NOMO-1 treated with dmso at 0.1 percent for 144 hours (cell line): ENCODE measurements at regions not wholly inside any gene's neighbourhood (a gene's known extent, or its start where the extent isn't known, plus 50 kb on each side); places are given as distances from the start of the nearest gene placed in this dataset.

Source experiments
- DNase-seq: peaks from one replicate; lab custom pipeline; 2025; ENCODE audit not compliant: unreplicated experiment; lab: John Stamatoyannopoulos, UW

DNA sequence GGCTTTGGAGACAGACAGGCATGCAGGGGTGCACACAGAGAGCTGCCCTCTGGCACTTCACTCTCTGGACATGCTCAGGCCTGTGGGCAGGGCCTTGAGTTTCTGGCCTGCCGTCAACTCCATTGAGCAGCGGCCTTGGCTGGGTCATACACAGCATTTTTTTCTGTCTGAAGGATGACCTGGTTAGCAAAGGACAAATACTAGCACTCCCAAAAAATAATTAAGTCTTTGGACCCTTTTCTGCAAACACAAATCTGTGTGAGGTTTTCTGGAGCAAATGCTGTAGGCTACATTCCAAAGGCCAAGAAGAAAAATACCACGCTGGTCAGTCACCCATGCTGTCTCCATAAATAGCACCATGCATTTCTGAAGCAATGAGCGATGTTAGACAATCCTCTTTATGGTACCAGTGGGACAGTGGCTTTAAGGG lies 124.7 kb upstream of the CTAGE1 start:
- DNase-seq, result no peak

DNA sequence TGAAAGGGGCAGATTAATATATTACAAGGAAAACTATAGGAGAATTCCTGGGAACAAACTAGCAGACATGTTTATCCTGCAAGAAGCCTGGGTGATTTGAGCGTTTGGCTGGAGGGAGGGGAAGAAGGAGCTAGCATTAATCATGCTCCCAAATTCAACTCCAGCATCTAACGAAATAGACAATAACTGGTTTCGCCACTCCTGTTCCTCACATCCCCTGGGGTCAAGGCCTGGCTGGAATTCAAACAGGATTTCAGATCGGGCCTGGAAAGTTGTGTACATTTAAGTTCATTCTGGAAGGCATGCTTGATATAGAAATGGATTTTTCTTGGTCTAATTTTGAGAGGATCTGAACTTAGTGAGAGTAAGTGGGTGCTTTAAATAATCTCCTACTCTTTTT lies 126.1 kb upstream of the CTAGE1 start:
- DNase-seq, result no peak

DNA sequence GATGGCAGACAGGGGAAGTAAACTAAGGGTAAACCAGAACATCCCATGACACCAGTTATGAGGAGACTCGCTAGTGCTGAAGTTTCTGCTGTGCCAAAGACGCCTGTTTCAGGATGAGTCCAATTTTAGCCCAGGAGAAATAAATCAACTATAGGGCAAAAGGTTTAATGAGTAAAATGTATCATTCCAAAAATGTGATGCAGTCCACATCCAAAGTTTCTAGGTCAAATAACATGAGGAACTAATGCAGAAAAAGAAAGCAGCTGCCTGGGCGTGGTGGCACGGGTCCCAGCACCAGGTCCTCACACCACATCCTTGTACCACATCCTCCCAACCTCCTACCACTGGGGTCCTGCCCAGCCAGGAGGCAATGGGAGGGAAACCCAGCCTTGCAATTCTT lies 126.9 kb upstream of the CTAGE1 start:
- DNase-seq, result no peak

DNA sequence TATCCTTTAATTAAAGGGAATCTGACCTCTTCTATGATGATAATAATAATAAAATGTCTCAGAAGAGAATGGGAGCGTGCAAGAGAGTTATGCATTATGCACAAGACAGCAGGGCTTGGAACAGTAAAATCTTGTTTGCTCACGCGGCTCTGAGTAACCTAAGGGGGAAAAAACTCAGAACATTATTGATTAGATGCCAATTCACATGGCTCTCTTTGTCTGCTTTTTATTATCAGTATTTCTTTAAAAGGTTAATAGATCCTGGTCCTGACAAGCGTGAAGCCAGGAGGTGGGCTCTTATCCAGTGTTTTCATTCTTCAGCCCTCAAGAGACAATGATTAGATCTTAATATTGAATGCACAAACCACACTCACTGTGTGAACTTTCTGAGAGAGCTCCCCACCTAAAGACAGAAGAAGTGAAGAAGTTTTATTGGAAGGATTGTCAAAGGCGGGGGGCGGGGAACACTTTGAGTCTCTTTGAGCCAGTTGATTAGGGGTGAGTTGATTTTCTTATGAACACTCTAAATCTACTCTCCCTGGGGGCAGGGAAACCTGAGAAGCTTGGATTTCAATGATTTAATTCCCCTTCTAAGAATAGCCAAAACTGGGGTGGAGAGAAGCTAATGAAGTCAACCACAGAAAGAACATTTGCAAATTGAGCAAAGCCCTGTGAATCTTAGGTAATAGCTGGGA lies 127.5 kb upstream of the CTAGE1 start:
- no peak for DNase-seq

DNA sequence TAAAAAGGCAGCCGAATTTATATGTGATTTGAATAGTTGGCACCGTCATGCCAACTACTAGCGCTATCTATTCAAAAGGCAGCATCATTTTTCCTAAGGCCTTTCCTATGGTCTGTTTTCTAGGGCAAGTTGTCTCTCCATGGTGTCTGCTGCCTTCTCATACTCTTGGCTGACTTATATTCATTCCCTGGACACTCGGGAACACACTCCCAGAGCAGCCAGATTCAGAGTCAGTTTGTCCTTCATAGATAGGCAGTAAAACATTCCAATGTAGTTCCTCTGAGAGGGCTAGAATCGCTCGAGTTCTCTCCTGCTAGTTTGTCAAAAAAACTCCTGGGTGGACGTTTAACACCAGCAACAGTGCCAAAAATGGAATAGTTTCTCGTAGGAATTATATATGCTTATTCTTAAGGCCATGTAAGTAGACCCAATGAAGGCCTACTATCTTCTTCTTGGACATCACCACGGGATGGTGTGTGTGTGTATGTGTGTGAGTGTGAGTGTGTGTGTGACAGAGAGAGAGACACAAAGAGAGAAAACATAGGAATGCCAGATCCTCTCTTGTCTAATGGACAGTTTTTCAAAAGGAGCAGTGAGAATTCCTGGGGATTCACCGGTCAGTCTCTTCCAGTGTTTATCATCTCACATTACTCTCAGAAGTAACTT lies 129.3 kb upstream of the CTAGE1 start:
- no peak for DNase-seq

DNA sequence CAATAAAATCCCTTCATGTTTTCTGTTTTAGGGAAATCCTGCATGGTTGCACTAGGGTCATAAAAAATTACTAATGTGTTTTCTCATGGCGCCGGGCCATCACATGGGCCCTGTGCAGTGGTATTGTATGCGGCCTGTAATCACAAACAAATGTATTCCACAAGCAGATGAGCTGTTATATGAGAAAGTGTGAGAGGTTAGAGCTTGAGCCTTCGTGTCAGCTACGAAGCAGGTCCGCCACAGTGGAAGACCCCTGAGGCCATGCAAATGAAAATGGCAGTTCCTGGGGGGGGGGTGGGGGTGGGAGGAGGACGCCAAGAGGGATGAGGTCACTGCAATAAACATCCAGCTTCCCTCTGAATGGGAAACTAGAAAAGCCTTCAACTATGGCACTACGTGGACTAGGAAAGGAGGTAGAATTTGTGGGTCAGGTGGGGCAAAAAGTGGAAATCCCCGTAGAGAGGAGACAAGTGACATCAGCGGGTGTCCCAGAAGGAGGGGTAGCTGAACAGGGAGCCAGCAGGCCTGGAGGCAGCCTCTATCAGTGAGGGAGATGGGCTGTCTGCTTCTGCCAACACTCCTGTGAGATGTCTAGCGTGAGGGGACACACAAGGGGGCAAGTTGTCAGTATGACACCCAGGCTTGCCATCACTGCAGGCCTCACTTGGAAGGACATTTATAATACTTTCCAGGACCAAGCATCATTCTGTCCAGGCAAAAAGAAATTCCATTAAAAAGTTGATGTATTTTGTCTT lies 130.3 kb upstream of the CTAGE1 start:
- DNase-seq, result no peak

DNA sequence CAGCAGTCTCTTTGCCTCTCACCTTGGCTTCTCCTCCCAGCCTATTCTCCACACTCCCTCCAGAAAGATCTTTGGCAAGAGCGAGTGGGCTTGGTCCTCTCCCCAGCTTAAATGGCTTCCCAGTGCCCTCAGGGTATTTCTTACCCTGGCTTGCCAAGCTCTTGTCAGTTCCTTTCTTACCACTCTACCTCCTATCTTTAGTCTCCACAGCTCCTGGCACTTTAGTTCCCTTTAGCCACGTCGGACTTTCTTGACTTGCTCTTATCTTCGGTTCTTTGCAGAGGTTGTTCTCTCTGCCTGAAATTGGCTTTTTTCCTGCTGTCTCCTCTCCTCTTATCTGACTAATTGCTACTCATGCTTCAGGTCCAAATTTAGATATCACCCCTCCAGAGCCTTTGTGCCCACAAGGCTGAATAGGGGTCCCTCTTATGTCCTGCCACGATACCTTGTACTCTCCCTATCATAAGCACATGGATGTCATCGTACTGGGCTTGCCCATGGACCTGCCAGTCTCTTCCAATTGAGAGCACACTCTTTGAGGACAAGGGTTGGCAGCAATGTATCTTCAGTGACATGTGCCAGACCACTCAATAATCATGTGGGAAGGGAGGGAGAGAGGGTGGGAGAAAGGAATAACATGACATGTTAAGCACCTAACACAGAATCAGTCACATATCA lies 131.7 kb upstream of the CTAGE1 start:
- DNase-seq, result no peak

DNA sequence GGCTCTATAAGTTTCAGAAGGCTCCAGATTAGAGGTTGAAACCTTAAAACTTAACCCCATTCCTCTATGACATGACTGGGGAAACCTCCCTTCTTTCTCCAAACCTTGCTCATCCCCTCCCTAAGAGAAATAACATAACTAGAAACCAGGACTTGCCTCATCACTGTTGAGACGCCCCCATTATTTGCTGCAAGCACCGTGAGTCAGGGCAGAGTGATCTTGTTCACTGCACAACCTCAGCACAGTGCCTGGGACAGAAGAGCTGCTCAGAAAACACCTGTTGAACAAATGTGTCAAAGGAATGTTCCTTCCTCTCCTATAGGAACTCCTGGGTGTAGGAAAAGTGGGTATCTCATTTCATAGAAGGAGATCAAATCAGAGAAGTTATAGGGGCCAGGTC lies 132.7 kb upstream of the CTAGE1 start:
- DNase-seq, result no peak

DNA sequence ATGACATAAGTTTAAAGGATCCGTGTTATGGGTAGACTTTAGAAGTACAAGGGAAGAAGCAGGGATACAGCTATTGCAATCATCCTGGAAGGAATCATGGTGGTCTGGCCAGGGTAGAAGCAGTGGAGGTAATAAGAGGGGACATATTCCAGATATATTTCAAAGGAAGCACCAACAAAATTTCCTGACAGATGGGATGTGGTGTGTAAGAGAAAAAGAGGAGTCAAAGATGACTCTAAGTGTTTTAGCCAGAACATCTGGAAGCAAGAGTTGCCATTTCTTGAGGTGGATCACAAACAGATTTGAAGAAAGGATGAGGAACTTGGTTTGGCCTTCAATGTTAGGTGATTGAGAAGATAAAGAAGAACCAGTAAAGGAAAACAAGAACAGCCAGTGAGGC lies 133.1 kb upstream of the CTAGE1 start:
- DNase-seq, result no peak

DNA sequence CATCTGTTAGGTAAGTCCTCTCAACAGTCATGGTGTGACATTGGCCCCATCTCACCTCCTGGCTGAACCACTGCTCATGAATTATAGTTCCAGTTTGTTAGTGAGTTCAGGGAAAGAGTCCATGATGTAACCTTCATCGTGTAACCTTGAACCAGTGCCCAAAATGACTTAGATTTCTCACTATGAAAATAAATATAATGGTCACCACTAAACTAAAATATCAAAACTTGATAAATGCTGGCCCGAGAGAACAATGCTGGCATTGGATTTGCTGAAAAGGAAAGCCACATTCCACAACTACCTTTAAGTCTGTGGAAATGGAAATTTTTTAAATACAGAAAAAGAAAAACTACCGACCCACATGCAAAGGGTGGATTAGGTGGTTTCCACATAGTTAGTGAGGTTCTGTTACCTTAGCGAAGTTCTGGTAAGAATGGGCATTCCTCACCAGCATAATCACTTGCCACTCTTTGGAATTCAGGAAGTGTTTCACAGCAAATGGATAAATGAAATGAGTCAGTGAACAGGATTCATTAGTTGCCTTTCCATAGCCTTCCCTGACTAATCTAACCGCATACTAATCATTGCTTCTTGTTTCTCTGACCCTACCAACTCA lies 133.9 kb upstream of the CTAGE1 start:
- DNase-seq, result no peak

DNA sequence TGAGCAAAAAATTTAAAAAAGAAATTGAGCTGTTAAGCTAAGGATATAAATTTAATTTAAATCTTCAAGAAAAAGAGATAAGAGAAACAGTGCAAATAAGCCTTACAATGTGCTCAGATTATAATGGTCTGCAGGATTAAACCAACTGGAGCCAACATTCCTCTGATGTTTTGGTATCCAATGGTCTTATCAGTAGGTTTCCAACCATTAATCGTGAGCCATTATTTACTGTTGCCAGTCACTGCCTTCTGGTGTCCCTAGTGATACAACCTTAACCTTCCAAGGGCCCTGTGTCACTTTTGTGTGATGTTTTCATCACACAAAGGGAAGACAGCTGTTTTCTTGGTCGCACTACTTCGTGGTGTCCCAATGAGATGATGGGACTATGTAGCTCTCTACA lies 134.5 kb upstream of the CTAGE1 start:
- DNase-seq, result no peak

DNA sequence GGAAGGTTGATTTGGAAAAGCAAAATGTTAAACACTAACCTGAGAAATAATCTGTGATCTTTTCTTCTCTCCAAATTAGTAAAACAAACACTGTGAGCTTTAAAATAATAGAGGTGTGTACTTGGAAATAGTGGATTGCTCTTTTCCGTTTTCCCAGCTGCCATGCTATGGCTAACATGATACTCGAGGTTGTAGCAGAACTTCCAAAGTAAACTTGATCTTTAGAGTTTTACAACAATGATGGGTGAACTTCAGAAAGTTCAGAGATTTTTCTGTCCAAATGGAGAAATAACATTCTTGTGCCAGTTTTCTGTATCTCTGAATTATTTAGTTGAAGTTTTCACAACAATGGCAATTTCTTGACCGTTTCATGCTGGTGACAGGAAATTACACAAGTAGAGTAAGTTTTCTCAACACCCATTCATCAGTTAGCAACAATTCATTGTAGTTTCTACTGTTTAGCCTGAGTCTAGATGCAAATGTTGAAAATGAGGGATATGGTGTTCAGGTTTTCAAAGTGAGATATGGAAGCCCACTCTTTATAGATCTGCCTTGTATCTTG lies 135.3 kb upstream of the CTAGE1 start:
- no peak for DNase-seq

DNA sequence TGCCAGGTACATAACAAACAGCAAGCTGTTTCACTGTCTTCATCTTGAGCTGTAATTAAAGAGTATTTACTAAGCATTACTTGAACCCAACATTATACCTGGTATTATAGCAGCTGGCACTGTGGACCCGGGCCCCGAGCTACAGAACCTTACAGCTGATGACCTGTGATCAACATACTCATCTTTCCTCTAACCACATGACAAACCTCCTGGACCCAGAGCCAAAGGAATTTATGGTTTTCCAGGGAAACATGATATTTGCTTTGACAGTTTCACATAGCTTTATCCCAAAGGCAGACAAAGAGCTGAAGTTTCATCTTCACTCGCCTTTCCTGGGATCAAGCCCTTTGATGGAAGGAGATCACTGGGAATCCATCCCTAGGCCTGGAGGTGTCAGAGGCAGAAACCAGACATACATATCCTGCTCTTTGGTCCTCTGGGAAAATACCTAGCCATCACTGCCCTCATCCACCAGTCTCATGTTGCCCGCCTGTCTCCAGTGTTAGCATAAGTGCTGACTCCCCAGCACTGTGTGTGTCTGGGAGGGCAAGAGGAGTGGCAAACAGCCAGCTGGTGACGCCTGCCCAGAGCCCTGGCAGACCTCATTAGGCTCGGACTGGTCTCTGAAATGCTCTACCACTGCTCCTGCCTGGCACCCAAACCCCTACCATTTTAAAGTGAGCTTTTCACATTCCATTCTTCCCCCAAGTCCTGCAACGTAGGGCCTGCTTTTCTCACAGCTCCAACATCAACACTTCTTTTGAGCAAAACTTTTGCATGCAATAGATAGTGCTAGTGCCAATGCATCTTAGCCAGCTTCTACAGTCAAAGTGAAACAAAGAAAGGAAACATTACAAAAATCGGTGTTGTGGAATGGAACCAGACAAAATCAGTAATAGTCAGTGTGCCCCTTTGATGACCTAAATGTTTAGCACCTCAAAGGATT lies 138.8 kb upstream of the CTAGE1 start:
- no peak for DNase-seq

DNA sequence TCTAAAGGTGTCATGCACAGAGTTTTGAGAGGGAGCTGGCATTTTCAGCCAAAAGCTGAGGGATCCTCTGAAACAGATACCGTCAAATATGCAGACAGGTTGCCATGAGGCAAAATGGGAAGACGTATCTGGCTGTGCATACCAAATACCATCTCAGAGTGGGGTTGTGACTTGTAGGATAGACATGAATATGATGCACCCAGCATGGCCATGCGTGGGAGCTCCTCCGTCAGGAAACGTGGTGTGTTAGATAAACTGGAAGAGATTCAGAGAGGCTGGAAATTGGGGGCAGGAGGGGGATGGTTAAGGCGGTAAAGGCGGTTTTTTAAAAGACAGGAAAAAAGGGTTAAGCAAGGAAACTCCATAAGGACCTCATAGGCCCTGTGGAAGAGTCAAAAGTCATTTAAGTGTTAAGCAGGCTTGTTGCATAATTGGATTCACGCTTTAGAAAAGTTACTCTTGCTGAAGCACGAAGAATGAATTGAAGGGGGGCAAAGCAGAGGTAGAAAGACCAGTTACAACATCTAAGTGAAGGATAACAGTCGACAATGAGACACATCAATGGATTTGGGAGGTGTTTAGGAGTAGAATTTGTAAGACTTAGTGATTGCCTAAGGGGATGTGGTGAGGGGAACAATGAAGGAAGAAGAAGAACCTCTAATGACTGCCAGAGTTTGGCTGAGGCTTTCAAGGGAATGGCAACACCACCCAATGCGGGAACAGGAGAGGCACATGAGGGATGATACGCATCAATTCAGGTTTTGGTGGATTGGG lies 139.6 kb upstream of the CTAGE1 start:
- peak; percentile 39 for DNase-seq

DNA sequence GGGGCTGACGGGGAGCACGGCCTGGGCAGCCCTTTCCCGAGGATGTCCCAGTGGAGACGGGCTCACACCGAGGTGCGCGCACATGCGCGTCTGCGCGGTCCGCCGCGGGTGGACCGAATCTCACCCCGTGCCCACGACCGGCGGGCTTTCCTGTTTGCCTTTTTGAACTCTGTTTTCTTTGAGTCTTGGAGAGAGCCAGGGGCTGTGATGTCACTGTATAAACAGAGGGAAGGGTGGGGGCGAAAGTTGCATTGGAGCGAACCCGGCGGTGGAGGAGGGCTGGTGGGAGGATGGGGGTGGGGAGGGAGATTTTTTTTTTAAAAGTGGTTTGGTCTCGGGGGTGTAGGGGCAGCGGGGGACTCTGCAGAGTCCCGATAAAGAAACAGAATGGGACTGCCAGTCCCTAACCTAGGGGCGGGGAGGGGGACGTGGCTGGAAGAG lies 141.2 kb upstream of the CTAGE1 start:
- DNase-seq, result no peak

DNA sequence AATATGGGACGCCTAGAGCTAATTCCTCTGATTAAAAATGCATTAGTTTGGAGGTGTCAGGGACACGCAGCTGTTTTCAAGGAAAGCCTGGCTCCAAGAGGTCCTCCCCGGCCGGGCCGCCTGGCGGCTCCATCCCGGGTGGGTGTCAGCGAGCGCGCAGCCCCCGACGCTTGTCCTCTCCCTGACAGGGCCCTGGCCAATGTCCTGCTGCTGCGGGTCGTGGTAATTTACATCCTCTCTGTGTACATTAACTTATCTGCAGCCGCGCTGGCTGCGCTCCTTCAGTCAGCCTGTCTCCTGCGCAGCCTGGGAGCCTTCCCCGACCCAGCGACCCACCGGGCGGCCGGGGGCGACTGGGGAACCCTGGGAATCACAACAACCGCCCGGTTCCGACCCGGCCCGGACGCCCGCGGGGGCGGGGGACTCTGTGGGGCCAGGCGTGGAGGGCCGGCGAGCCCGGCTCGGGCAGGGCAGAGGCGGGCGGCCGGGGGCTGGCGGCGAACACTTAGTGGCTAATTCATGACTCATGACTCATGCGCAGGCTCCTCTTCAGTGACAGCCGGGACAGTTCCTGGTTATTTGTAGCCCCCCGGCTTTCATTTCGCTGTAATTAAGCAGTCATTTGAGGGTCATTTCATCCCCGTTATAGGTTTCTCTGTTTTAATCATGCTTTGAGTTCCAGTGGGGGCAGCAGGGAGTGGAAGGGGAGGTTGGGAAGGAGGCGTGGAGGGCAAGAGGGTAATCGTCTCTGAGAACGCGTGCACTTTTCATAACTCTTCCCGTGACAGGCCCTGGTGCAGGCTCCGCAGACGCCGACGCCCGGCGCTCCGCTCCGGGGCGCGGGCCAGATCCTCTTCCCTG lies 141.9 kb upstream of the CTAGE1 start:
- DNase-seq, result no peak

DNA sequence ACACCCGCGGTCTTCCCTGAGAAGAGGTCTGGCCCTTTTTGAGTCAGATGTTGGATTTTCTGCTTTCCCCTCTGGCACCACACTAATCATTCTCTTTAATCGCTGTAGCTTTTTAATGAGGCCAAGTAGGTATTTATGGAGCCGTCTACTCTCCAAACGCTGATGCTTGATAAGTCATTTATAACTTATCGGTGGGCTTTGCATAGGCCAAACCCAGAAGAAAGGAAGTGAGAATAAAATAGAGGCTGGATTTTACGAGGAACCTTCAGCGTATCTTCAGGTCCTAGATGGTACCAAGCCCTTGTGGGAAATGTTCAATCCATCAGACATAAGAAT lies 142.5 kb upstream of the CTAGE1 start:
- no peak for DNase-seq

DNA sequence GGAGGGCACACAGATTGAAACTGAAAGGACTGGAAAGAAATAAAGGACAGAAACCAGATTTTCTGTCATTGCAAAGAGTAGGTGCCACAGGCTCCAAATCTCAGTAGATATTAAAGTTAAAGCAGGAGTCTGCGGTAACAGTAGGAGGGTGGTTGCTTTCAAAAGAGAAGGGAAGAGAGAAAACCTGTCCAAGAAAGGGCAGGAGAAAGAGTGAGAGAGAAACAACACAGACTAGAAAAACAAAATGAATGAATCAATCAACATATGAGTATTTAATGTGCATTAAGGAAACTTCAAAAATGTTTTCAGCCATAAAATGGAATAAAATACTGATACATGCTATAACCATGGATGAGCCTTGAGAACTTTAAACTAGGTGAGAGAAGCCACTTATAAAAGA lies 143.1 kb upstream of the CTAGE1 start:
- DNase-seq, result no peak
